ENCODE measurements at regions not wholly inside any gene's neighbourhood (a gene's known extent, or its start where the extent isn't known, plus 50 kb on each side); places are given as distances from the start of the nearest gene placed in this dataset.

DNA sequence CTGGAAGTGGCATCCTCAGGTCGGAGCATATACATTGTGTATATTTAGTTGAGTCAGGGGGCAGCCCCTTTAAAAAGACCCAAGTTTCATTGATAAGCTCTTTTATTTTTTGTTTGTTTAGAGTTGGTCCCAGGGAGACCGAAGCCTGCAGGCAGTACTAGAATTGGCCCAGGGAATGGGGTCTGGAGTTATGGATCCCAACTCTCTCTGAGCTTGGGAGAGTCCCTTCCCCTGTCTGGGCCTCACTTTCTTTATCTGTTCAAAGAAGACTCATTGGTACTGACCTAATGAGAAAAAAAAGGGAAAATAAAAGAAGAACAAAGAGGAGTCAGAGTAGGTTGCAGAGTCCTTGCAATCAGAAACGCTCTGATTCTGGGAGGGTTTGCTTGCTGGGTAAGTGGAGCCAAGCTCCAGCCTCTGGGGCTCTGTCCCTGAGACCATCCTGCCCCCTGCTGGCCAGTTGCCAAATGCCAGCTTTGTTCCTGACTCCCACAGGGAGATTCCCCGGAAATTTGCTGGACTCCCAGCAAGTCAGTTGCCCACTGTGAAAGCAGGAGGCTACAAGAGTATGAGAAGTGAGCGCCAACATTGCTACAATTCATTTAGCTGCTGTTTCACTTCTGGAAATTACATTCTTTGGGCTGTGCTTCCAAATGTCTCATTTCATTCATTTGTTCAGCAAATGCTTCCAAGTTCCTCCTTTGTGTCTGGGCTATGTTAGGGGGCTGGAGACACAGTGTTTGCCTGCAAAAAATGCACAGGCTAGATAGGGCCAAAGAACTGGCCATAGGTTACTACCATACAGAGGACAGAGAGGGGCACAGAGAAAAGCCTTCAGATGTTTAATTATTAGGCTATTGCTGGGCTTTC is 156.2 kb downstream of the MELK start:
- TF ChIP-seq, protein P1, sequence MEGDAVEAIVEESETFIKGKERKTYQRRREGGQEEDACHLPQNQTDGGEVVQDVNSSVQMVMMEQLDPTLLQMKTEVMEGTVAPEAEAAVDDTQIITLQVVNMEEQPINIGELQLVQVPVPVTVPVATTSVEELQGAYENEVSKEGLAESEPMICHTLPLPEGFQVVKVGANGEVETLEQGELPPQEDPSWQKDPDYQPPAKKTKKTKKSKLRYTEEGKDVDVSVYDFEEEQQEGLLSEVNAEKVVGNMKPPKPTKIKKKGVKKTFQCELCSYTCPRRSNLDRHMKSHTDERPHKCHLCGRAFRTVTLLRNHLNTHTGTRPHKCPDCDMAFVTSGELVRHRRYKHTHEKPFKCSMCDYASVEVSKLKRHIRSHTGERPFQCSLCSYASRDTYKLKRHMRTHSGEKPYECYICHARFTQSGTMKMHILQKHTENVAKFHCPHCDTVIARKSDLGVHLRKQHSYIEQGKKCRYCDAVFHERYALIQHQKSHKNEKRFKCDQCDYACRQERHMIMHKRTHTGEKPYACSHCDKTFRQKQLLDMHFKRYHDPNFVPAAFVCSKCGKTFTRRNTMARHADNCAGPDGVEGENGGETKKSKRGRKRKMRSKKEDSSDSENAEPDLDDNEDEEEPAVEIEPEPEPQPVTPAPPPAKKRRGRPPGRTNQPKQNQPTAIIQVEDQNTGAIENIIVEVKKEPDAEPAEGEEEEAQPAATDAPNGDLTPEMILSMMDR (IDR thresholded peaks at IDR 0.05; ENCODE audit: insufficient read depth, low read length, poor library complexity, severe bottlenecking): peak; percentile 93
- peak; percentile 19 for DNase-seq (ENCODE audit: low read depth)
- no peaks in the 10 kb centered on the region for H3K36me3 ChIP-seq (ENCODE audit: control insufficient read depth, insufficient read depth, low read length)
- H3K4me3 ChIP-seq (ENCODE audit: low read depth, low read length): no peak overlapping the region
- H3K27me3 ChIP-seq (ENCODE audit: control insufficient read depth, insufficient read depth, low read length): no peaks in the 10 kb centered on the region

GRCh38 chr9:36729906-36730305 is 157.2 kb downstream of the MELK start:
- DNase-seq (ENCODE audit: low read depth): no peak
- Histone ChIP-seq H3K4me3 (ENCODE audit: low read depth, low read length) (no peak overlapping the region), H3K36me3 (ENCODE audit: control insufficient read depth, insufficient read depth, low read length) (no peaks in the 10 kb centered on the region), H3K27me3 (ENCODE audit: control insufficient read depth, insufficient read depth, low read length) (peaks cover 4% of the 10 kb centered on the region)
- TF ChIP-seq, protein P1 (IDR thresholded peaks at IDR 0.05; ENCODE audit: insufficient read depth, low read length, poor library complexity, severe bottlenecking): no peak

- TF ChIP-seq, protein P1 (IDR thresholded peaks at IDR 0.05; ENCODE audit: insufficient read depth, low read length, poor library complexity, severe bottlenecking): no peak
- Histone ChIP-seq H3K27me3 (ENCODE audit: control insufficient read depth, insufficient read depth, low read length) (peaks cover 6% of the 10 kb centered on the region), H3K4me3 (ENCODE audit: low read depth, low read length) (no peak overlapping the region), H3K36me3 (ENCODE audit: control insufficient read depth, insufficient read depth, low read length) (no peaks in the 10 kb centered on the region)
- no peak for DNase-seq (ENCODE audit: low read depth)
Measured at GRCh38 chr9:36730414-36730813, 157.7 kb downstream of the MELK start.

DNA sequence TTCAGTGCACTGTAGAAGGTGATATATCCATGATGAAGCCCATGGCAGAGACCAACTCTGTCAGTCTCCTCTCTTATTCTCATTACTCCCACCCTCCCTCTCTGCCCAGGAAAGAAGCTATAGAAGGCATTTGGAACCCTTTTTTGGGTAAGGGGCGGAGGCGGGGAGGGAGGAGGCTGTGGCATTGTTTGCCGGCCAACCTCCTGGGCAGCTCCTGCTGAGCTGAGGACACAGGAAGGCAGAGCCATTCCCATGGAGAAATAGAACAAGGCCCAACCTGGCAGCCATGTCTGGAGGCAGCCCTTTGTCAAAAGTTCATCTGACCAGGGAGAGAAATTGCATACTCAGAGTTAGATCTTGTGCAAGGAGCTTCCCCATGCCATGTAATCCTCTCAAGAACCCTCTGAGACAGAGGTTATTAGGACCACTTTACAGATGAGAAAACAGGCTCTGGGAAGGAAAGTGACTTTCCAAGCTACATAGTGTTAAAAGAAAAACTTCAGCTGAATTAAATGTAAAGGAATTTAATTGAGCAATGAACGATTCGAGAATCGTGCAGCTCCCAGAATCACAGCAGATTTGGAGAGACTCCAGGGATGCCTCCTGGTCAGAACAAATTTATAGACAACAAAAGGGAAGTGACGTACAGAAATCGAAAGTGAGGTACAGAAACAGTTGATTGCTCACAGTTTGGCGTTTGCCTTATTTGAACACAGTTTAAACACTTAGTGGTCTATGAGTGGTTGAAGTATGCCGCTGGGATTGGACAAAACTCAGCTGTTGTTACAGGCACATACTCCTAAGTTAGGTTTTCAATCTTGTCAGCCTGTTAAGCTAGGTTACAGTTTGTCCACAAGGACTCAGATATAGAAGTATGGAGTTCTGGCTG is 158.6 kb downstream of the MELK start:
- DNase-seq (ENCODE audit: low read depth): no peak
- H3K27me3 ChIP-seq (ENCODE audit: control insufficient read depth, insufficient read depth, low read length): peaks cover 6% of the 10 kb centered on the region
- no peak overlapping the region for H3K4me3 ChIP-seq (ENCODE audit: low read depth, low read length)
- TF ChIP-seq, protein P1 (IDR thresholded peaks at IDR 0.05; ENCODE audit: insufficient read depth, low read length, poor library complexity, severe bottlenecking): no peak
- H3K36me3 ChIP-seq (ENCODE audit: control insufficient read depth, insufficient read depth, low read length): no peaks in the 10 kb centered on the region

GRCh38 chr9:36734737-36735136 is 162.0 kb downstream of the MELK start:
- H3K4me3 ChIP-seq (ENCODE audit: low read depth, low read length): no peak overlapping the region
- DNase-seq (ENCODE audit: low read depth): no peak
- H3K36me3 ChIP-seq (ENCODE audit: control insufficient read depth, insufficient read depth, low read length): no peaks in the 10 kb centered on the region
- TF ChIP-seq, protein P1 (IDR thresholded peaks at IDR 0.05; ENCODE audit: insufficient read depth, low read length, poor library complexity, severe bottlenecking): no peak
- peaks cover 19% of the 10 kb centered on the region for H3K27me3 ChIP-seq (ENCODE audit: control insufficient read depth, insufficient read depth, low read length)

Data from kidney epithelial cell (primary cell).